ENCODE measurements at regions not wholly inside any gene's neighbourhood (a gene's known extent, or its start where the extent isn't known, plus 50 kb on each side); places are given as distances from the start of the nearest gene placed in this dataset.

DNA sequence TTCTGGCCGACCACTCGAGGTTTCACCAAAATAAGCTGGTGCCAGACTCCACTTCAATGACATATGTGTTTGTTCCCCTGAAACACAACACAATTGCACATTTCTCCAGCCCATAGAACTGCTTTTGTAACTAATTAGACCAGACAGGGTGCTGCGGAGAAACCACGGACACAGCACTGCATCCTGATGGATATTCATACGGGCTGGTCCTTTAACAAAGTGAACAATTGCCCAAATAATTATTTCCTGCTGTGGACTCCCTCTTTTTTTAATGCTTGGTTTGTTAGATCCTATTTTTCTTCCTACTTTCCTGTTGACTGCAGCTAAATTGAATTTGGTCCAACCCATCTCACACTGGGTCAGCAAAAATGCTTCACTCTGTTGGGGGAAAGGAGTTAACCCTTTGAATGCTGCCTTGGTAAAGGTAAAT is 198.6 kb upstream of the BMPER start:
- H3K36me3 Mint-ChIP-seq (ENCODE audit: low read depth) = peaks cover 5% of the 10 kb centered on the region
- H3K4me1 Mint-ChIP-seq (ENCODE audit: low read depth) = peaks cover 3% of the 10 kb centered on the region
- DNase-seq (ENCODE audit: low spot score) = no peak
- TF ChIP-seq, protein P1, sequence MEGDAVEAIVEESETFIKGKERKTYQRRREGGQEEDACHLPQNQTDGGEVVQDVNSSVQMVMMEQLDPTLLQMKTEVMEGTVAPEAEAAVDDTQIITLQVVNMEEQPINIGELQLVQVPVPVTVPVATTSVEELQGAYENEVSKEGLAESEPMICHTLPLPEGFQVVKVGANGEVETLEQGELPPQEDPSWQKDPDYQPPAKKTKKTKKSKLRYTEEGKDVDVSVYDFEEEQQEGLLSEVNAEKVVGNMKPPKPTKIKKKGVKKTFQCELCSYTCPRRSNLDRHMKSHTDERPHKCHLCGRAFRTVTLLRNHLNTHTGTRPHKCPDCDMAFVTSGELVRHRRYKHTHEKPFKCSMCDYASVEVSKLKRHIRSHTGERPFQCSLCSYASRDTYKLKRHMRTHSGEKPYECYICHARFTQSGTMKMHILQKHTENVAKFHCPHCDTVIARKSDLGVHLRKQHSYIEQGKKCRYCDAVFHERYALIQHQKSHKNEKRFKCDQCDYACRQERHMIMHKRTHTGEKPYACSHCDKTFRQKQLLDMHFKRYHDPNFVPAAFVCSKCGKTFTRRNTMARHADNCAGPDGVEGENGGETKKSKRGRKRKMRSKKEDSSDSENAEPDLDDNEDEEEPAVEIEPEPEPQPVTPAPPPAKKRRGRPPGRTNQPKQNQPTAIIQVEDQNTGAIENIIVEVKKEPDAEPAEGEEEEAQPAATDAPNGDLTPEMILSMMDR (IDR thresholded peaks at IDR 0.05) = no peak
- H3K9me3 Mint-ChIP-seq (ENCODE audit: low read depth) = peaks cover 11% of the 10 kb centered on the region
- H3K27me3 Mint-ChIP-seq (ENCODE audit: low read depth) = no peaks in the 10 kb centered on the region
- H3K4me3 Mint-ChIP-seq (ENCODE audit: unreplicated experiment) = no peak overlapping the region
- H3K27ac Mint-ChIP-seq (ENCODE audit: unreplicated experiment) = no peak overlapping the region

DNA sequence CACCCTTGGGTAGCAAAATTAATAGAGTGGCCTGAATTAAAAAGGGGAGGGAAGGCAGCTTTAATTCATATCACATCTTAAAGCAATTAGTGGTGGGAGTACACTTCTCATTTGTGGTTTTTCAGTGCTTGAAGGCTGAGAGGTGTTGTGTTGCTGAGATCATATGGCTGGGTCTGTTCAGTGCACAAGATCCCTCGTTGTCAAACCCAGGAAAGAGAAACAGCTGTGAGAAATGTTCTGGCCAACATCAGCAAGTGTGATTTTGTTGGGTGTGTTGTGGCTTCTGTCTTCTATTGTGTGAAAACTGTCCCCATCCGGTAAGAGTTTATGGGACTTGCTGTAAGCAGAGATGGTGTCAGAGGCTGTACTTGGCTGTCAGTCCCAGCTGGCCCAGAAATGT is 197.9 kb upstream of the BMPER start:
- Mint-ChIP-seq H3K4me1 (ENCODE audit: low read depth) (peaks cover 3% of the 10 kb centered on the region), H3K27ac (ENCODE audit: unreplicated experiment) (no peak overlapping the region), H3K27me3 (ENCODE audit: low read depth) (no peaks in the 10 kb centered on the region), H3K9me3 (ENCODE audit: low read depth) (peaks cover 4% of the 10 kb centered on the region), H3K36me3 (ENCODE audit: low read depth) (peaks cover under 1% of the 10 kb centered on the region), H3K4me3 (ENCODE audit: unreplicated experiment) (no peak overlapping the region)
- TF ChIP-seq, protein P1 (IDR thresholded peaks at IDR 0.05) = no peak
- DNase-seq (ENCODE audit: low spot score) = no peak

DNA sequence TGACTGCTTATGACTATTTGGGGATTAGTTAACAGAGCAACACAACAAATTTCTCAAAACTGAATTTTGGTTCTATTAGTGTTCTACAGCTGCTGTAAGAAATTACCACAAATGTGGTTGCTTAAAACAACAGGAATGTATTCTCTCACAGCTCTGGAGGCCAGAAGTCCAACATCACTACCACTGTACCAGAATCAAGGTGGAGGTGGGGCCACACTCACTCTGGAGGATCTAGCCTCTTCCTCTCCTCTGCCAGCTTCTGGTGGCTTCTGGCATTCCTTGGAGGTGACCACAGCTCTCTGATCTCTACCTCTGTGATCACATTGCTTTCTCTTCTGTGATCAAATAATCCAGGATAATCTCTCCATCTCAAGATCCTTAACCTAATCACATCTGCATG is 194.7 kb upstream of the BMPER start:
- Mint-ChIP-seq H3K36me3 (ENCODE audit: low read depth) (peaks cover 3% of the 10 kb centered on the region), H3K27me3 (ENCODE audit: low read depth) (peaks cover 5% of the 10 kb centered on the region), H3K27ac (ENCODE audit: unreplicated experiment) (no peak overlapping the region), H3K4me1 (ENCODE audit: low read depth) (peaks cover 3% of the 10 kb centered on the region), H3K9me3 (ENCODE audit: low read depth) (no peaks in the 10 kb centered on the region), H3K4me3 (ENCODE audit: unreplicated experiment) (no peak overlapping the region)
- DNase-seq (ENCODE audit: low spot score) = no peak
- TF ChIP-seq, protein P1 (IDR thresholded peaks at IDR 0.05) = no peak

DNA sequence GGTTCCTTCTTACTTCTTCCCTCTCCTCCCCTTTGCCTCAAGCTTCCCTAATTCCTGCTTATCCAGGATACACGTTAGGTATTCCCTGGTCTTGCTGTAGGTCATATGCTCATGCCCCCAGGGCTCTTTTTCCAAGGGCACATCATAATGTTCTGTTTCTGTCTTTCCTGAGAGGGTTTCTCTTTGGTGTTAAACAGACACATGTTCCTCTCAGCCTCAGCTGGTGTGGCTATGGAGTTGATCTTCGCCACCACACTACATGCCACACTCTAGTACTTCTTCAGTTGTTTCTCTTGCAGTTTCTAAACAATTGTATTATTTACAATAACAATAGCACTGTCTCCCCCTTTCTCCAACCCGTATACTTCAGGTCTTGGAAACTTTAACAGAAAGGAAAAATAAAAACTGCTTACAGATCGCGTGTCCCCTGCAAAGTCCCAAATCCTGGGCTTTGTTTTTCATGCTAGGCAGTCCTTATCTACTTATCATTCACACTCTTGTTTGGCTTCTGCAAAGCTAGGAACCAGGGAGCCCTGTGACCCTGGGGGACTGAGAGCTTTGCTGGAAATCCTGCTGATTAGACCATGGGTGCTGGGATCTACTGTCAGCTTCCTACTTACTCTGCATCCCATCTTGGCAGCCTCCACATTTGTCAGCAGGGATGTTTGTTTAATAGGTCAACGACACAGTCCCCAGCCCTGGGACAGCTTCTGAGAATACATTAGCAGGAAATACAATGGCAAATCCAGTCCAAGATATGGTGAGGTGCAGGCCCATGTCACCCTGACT is 193.9 kb upstream of the BMPER start:
- Mint-ChIP-seq H3K9me3 (ENCODE audit: low read depth) (no peaks in the 10 kb centered on the region), H3K4me3 (ENCODE audit: unreplicated experiment) (no peak overlapping the region), H3K4me1 (ENCODE audit: low read depth) (peaks cover 3% of the 10 kb centered on the region), H3K27me3 (ENCODE audit: low read depth) (peaks cover 5% of the 10 kb centered on the region), H3K27ac (ENCODE audit: unreplicated experiment) (no peak overlapping the region), H3K36me3 (ENCODE audit: low read depth) (peaks cover 3% of the 10 kb centered on the region)
- no peak for DNase-seq (ENCODE audit: low spot score)
- TF ChIP-seq, protein P1 (IDR thresholded peaks at IDR 0.05) = no peak

DNA sequence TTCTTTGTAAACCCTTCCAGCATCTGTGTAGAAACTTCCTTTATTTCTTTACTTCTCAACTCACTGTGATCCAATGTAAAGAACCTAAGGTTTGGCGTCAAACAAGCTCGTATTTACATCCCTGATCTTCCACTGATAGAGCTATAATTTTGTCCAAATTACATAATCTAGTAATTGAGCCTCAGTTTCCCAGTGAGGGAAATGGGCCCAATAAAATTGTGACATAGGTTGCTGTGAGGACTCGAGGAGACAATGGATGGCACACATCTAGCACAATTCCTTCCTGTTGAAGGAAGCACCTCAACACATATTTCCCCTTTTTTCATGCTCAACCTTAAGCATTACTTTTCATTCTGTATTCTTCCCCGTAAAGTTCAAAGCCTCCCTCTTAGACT is 193.3 kb upstream of the BMPER start:
- Mint-ChIP-seq H3K9me3 (ENCODE audit: low read depth) (no peaks in the 10 kb centered on the region), H3K36me3 (ENCODE audit: low read depth) (peaks cover 3% of the 10 kb centered on the region), H3K27ac (ENCODE audit: unreplicated experiment) (no peak overlapping the region), H3K4me3 (ENCODE audit: unreplicated experiment) (no peak overlapping the region), H3K27me3 (ENCODE audit: low read depth) (peaks cover 5% of the 10 kb centered on the region), H3K4me1 (ENCODE audit: low read depth) (peaks cover 2% of the 10 kb centered on the region)
- TF ChIP-seq, protein P1 (IDR thresholded peaks at IDR 0.05) = no peak
- DNase-seq (ENCODE audit: low spot score) = no peak

All from chondrocyte (in vitro differentiated cells).